K562 (cell line): ENCODE measurements at regions not wholly inside any gene's neighbourhood (a gene's known extent, or its start where the extent isn't known, plus 50 kb on each side); places are given as distances from the start of the nearest gene placed in this dataset.

Experiments used
- ATAC-seq: fragments of 200-7000 bp; cut with Tn5 transposase; 3 replicates; pipeline ENCODE4 v1.9.1; 2020; ENCODE audit warnings: moderate library complexity
- BruUV-seq: library from RNA; stranded (reverse); fragments of 400-500 nt; replicated peaks from 2 replicates; lab custom pipeline; 2021; lab: Mats Ljungman, UMichigan
- CTCF ChIA-PET: fragments of 300-600 bp; formaldehyde crosslinking; extraction: SDS; loops from one replicate; lab custom pipeline; 2021; ENCODE audit warnings: low intra/inter-chr PET ratio; lab: Yijun Ruan, JAX
- POLR2A ChIA-PET: fragments of 300-600, 350-650 bp; sonication (Branson Sonifier 250); formaldehyde crosslinking; extraction: SDS; loops from one replicate; lab custom pipeline; 2021; ENCODE audit warnings: antibody characterized with exemption, inconsistent platforms; lab: Yijun Ruan, JAX
- DNase-seq, 4 experiments: peaks; one replicate each; pipeline versions ENCODE4 v3.0.0 to v3.0.0-alpha.2; 2011 to 2018; ENCODE audit warnings: low spot score in 3 of 4, mixed read lengths in 3 of 4; ENCODE audit errors: extremely low read depth in 1 of 4
- FAIRE-seq: peaks from 2 replicates; lab custom pipeline; 2011; peaks lifted over from hg19 to GRCh38; lab: Jason Lieb, UNC
- H2AFZ ChIP-seq: 2 replicates; pipeline ENCODE4 v1.6.0; 2011; ENCODE audit warnings: low read depth, low read length, control low read depth, inconsistent platforms
- H3K27ac ChIP-seq: fragments of 200-600 bp; 3 replicates; pipeline ENCODE4 v1.8.0; 2011; ENCODE audit warnings: low read depth, mild to moderate bottlenecking, control low read depth, inconsistent platforms, low read length, moderate library complexity, mixed read lengths; ENCODE audit errors: extremely low read depth
- H3K27me3 ChIP-seq, 2 experiments: fragments of 300-600 bp in 1 of 2; 2 replicates in 1 of 2; 3 replicates in 1 of 2; pipeline versions ENCODE4 v1.6.0 to v1.8.0; 2011; ENCODE audit warnings: inconsistent platforms in 2 of 2, low read length in 2 of 2, mild to moderate bottlenecking in 1 of 2, mixed read lengths in 1 of 2, moderate library complexity in 1 of 2; ENCODE audit not compliant: control insufficient read depth in 2 of 2, insufficient read depth in 2 of 2
- H3K36me3 ChIP-seq: fragments of 300-600 bp; 3 replicates; pipeline ENCODE4 v1.8.0; 2011; ENCODE audit warnings: mild to moderate bottlenecking, low read length, inconsistent platforms; ENCODE audit not compliant: control insufficient read depth, insufficient read depth
- H3K4me1 ChIP-seq, 2 experiments: fragments of 200-600 bp in 1 of 2; replicated peaks in 1 of 2; 2 replicates in 1 of 2; 3 replicates in 1 of 2; pipeline versions ENCODE4 v1.5.1 to v1.8.0; 2011; ENCODE audit warnings: inconsistent platforms in 2 of 2, low read length in 2 of 2, mild to moderate bottlenecking in 1 of 2, mixed read lengths in 1 of 2, moderate library complexity in 1 of 2; ENCODE audit not compliant: control insufficient read depth in 2 of 2, insufficient read depth in 2 of 2
- H3K4me2 ChIP-seq: 2 replicates; pipeline ENCODE4 v1.6.1; 2011; ENCODE audit warnings: low read length, control low read depth, inconsistent platforms, mixed read lengths; ENCODE audit not compliant: insufficient read depth
- H3K4me3 ChIP-seq: fragments of 200-600 bp; sonication (generic), shearing (Covaris generic); 2 replicates; pipeline ENCODE4 v1.5.1; 2016; ENCODE audit warnings: control low read depth, inconsistent platforms
- H3K79me2 ChIP-seq: fragments of 200-600 bp; 3 replicates; pipeline ENCODE4 v1.8.0; 2011; ENCODE audit warnings: low read length, inconsistent platforms; ENCODE audit not compliant: control insufficient read depth, insufficient read depth
- H3K9ac ChIP-seq, 2 experiments: 2 replicates each; pipeline versions ENCODE4 v1.6.0 to v1.6.1; 2011; ENCODE audit warnings: low read depth in 2 of 2, low read length in 2 of 2, control low read depth in 1 of 2, inconsistent platforms in 1 of 2, mild to moderate bottlenecking in 1 of 2, mixed read lengths in 1 of 2; ENCODE audit not compliant: insufficient read depth in 1 of 2
- H3K9me1 ChIP-seq: one replicate; pipeline ENCODE4 v1.6.0; 2011; ENCODE audit warnings: inconsistent platforms, mild to moderate bottlenecking, low read length, moderate library complexity; ENCODE audit not compliant: control insufficient read depth, insufficient read depth
- H3K9me3 ChIP-seq: replicated peaks from 2 replicates; pipeline ENCODE4 v1.5.1; 2011; ENCODE audit warnings: low read depth, low read length, inconsistent platforms; ENCODE audit not compliant: control insufficient read depth, insufficient read depth
- H4K20me1 ChIP-seq: replicated peaks from 2 replicates; pipeline ENCODE4 v1.6.1; 2011; ENCODE audit warnings: low read length, inconsistent platforms, mixed read lengths; ENCODE audit not compliant: control insufficient read depth, insufficient read depth
- ASH1L ChIP-seq: fragments of 450-650 bp; IDR thresholded peaks from 2 replicates; pipeline ENCODE4 v1.6.1; 2018; ENCODE audit warnings: borderline replicate concordance, mild to moderate bottlenecking, low read depth; ENCODE audit not compliant: partially characterized antibody
- COPS2 ChIP-seq: fragments of 450-650 bp; conservative IDR thresholded peaks from 2 replicates; pipeline ENCODE4 v1.6.1; 2016; ENCODE audit warnings: mild to moderate bottlenecking, moderate library complexity
- HMG20B ChIP-seq: fragments of 250-450 bp; sonication (Bioruptor Pico); IDR thresholded peaks from 2 replicates; pipeline ENCODE4 v1.5.0; 2021; ENCODE audit warnings: mild to moderate bottlenecking
- HSF4 ChIP-seq: fragments of 250-450 bp; sonication (Bioruptor Pico); IDR thresholded peaks from 2 replicates; pipeline ENCODE4 v2.1.2; 2022; ENCODE audit warnings: mild to moderate bottlenecking, moderate library complexity, borderline replicate concordance
- MAFK ChIP-seq: IDR thresholded peaks from 2 replicates; pipeline ENCODE4 v1.6.1; 2011; ENCODE audit warnings: low read length, improper control_type of control experiment
- TAF9B ChIP-seq: fragments of 450-650 bp; IDR thresholded peaks from 2 replicates; pipeline ENCODE4 v1.6.1; 2018; ENCODE audit warnings: mild to moderate bottlenecking; ENCODE audit not compliant: partially characterized antibody
- TARDBP ChIP-seq: fragments of 450-650 bp; IDR thresholded peaks from 2 replicates; pipeline ENCODE4 v1.6.1; 2016
- WGBS: fragments of 100-300 bp; shearing (Covaris generic); methylation state at CpG from one replicate; pipeline ENCODE4 v1.1.6; 2016; ENCODE audit warnings: low coverage, mixed read lengths; ENCODE audit not compliant: insufficient coverage; ENCODE audit errors: missing lambda C conversion rate; 5-methylcytosine and 5-hydroxymethylcytosine counted together
- in situ Hi-C: fragments of 300-500 bp; cut with MboI; formaldehyde crosslinking; loops from 4 replicates; pipeline ENCODE4 v1.15.0; 2018; ENCODE audit warnings: inconsistent platforms, mixed read lengths
- intact Hi-C: fragments of 100-400 bp; cut with micrococcal nuclease; formaldehyde crosslinking; loops from 2 replicates; pipeline ENCODE4 v1.14.2; 2022
- TF ChIP-seq, protein P1 (sequence below): fragments of 450-650 bp; formaldehyde crosslinking; IDR thresholded peaks from 2 replicates; pipeline ENCODE4 v1.4.0; 2022; ENCODE audit warnings: missing genetic modification characterization

DNA sequence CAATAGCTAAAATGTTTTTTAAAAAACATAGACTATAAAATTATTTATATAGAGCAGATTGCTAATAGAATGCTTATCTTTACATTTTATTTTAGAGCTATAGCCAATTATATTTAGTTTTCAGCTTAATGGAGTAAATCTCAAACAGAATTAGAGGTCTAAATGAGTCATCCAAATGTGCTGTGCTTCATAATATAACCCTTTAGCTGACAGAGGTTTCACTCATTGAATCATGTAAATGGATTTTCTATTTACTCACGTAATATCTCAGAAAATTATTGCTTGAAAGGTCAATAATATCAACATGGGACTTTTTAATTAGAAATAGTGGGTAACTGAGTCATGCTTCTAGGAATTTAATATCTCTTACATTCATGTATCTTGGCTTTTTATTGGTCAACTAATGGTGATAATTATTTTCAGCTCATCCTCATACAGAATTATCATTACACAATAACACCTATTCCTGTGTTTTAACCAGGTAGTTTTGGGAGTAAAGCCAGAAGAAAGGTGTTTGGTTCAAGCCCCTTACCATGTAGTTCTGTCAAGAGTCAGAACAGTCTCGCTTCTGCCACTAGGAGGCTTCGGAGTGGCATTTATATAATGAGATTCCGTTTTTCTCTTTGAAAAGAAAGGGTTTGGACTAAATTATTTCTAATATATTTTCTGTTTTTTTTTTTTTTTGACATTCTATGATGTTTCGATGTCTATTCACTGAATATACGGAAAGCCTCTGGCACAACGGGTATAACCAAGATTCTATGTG, 217.6 kb downstream of the CDH7 start:
- Histone ChIP-seq H3K4me2 (no peak overlapping the region), H4K20me1 (no peaks in the 10 kb centered on the region), H2AFZ (no peak overlapping the region), H3K4me1 (no peaks in the 10 kb centered on the region), H3K9me1 (no peaks in the 10 kb centered on the region), H3K9me3 (no peaks in the 10 kb centered on the region), H3K4me3 (no peak overlapping the region), H3K27ac (no peak overlapping the region)
- no peak for ATAC-seq
- CTCF ChIA-PET = no interaction called here
- in situ Hi-C loops = no loop called here
- WGBS = 2% methylated on average over 6 of the region's 7 CpGs
- TF ChIP-seq MAFK (no peak), HMG20B (CRISPR knock-in tag) (no peak), TAF9B (no peak), ASH1L (no peak), COPS2 (no peak), HSF4 (CRISPR knock-in tag) (no peak), TARDBP (no peak)
- TF ChIP-seq, protein P1, sequence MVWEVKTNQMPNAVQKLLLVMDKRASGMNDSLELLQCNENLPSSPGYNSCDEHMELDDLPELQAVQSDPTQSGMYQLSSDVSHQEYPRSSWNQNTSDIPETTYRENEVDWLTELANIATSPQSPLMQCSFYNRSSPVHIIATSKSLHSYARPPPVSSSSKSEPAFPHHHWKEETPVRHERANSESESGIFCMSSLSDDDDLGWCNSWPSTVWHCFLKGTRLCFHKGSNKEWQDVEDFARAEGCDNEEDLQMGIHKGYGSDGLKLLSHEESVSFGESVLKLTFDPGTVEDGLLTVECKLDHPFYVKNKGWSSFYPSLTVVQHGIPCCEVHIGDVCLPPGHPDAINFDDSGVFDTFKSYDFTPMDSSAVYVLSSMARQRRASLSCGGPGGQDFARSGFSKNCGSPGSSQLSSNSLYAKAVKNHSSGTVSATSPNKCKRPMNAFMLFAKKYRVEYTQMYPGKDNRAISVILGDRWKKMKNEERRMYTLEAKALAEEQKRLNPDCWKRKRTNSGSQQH (CRISPR knock-in tag) = no peak
- TF ChIP-seq, all 486 proteins: peak for 0
- H3K27me3 ChIP-seq = no peaks in the 10 kb centered on the region
- POLR2A ChIA-PET = no interaction called here
- H3K36me3 ChIP-seq = no peaks in the 10 kb centered on the region
- intact Hi-C loops = no loop called here
- H3K9ac ChIP-seq = no peak overlapping the region
- no peak for DNase-seq
- no peaks in the 10 kb centered on the region for H3K79me2 ChIP-seq
- FAIRE-seq = no peak
- BruUV-seq = no TSS peak
